Stimulated activated naive B cell treated with anti-CD40 and anti-IgM and Interleukin-4, amounts not matched to agents 10 μg/mL and 1 μg/mL and 100 μg/mL, for 72 hours (primary cell): ENCODE measurements at regions not wholly inside any gene's neighbourhood (a gene's known extent, or its start where the extent isn't known, plus 50 kb on each side); places are given as distances from the start of the nearest gene placed in this dataset.

Source experiments
- ATAC-seq, 2 donors: fragments of 150-1000 bp; cut with Tn5 transposase; replicated peaks; 2 replicates each; pipeline ENCODE4 v1.10.0; 2021; ENCODE audit warnings: moderate library complexity in 1 of 2
- DNase-seq: peaks from one replicate; pipeline ENCODE4 v3.0.0; 2021
- H3K27ac Mint-ChIP-seq: one replicate; pipeline ENCODE4 v1.8.0; 2022; ENCODE audit warnings: mild to moderate bottlenecking, mixed read lengths
- H3K27me3 Mint-ChIP-seq, 2 donors: one replicate each; pipeline ENCODE4 v1.8.0; 2022; ENCODE audit warnings: mixed read lengths in 2 of 2
- H3K36me3 Mint-ChIP-seq, 2 donors: one replicate each; pipeline ENCODE4 v1.8.0; 2022; ENCODE audit warnings: mixed read lengths in 2 of 2, mild to moderate bottlenecking in 1 of 2
- H3K4me1 Mint-ChIP-seq, 2 donors: one replicate each; pipeline ENCODE4 v1.8.0; 2022; ENCODE audit warnings: mixed read lengths in 2 of 2, mild to moderate bottlenecking in 1 of 2
- H3K4me3 Mint-ChIP-seq, 2 donors: one replicate each; pipeline ENCODE4 v1.8.0; 2022; ENCODE audit warnings: mild to moderate bottlenecking in 2 of 2, mixed read lengths in 2 of 2, moderate library complexity in 1 of 2
- H3K9me3 Mint-ChIP-seq, 2 donors: one replicate each; pipeline ENCODE4 v1.8.0; 2022; ENCODE audit warnings: mixed read lengths in 2 of 2, mild to moderate bottlenecking in 1 of 2

DNA sequence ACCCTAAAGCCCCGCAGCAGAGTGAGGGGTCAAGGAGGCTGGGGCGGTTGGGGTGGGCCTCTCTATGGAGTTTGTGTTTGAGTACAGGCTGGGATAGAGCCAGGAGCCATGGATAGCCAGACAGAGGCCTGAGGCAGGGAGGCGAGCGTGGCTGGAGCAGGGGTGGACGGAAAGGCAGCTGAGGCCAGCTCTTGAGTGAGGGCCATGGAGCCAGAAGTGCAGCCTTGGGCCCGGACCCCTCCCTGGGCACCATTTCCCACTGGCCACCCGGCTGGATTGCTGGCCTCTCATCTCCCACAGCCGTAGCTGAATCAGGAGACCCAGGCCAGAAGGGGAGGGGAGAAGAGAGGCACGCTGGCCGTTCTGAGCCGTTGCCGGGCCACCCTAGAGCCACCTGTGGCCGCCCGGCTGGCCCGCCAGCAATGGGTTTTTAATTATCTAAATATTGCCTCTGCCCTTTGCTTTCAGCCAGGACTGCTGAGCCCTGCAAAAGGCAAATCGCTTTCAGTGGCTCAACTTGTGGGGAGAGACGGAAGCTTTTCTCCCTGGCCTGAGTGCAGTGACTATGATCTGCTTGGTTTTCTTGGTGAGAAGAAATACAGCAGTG, 75.2 kb upstream of the GSE1 start:
- no peak for ATAC-seq
- Mint-ChIP-seq H3K4me3 (no peak overlapping the region), H3K36me3 (peaks cover 7% of the 10 kb centered on the region in 2 donors), H3K27me3 (peaks cover 9 to 18% of the 10 kb centered on the region in 2 donors), H3K27ac (no peak overlapping the region), H3K4me1 (peaks cover 20 to 30% of the 10 kb centered on the region in 2 donors), H3K9me3 (peaks cover 4 to 8% of the 10 kb centered on the region in 2 donors)
- no peak for DNase-seq

DNA sequence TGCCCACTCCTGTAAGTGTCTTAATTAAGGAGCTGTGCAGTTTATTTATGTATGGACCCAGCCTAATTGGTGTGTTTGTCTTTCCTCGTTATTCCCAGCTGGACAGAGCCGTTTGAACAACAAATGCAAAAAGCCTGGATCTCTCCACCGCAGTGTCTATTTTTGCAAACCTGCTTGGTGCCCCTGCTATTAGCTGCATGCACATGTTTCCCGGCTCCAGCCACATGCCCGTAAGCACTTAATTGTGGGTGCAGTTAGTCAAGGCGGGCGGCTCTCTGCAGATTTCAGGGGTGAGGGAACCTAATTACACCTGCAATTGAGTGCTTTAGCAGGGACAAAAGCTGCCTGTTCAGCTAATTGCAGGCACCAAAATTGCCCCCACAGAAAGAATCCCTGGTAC, 74.0 kb upstream of the GSE1 start:
- H3K4me3 Mint-ChIP-seq = no peak overlapping the region
- H3K4me1 Mint-ChIP-seq = peaks cover 20 to 30% of the 10 kb centered on the region in 2 donors
- H3K36me3 Mint-ChIP-seq = peaks cover 7% of the 10 kb centered on the region in 2 donors
- ATAC-seq (no peak), DNase-seq (no peak)
- peaks cover 9 to 18% of the 10 kb centered on the region in 2 donors for H3K27me3 Mint-ChIP-seq
- peaks cover 4 to 8% of the 10 kb centered on the region in 2 donors for H3K9me3 Mint-ChIP-seq
- no peak overlapping the region for H3K27ac Mint-ChIP-seq

DNA sequence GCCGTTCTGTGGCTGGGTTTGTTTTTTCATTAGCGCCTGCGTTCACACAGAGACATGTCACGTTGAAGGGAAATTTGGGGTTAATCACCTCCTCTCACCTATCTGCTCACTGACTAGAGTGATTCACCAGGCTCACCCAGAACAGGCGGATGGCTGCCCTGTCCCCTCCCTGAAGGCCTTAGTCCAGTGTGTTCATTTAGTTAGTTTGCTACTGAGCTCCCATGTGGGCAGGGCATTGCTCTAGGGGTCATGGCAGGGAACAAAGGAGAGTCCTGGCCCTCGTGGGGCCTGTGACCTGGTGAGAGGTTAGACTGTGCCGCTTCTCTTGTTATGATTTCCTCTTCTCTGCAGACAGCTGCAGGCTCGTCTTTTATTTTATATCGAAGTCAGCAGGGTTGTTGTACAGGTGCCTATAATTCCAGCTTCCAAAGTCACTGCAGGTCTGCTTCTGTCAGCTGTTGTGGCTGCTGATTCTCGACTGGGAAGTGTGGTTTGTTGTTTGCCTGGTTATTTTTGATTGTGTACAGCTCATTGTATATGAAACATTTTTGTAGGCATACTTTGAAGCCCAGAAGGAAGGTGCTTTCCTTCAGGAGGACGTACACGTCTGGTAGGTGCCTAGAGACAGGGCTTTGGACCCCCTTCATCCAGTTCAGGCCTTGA, 73.4 kb upstream of the GSE1 start:
- no peak overlapping the region for H3K4me3 Mint-ChIP-seq
- ATAC-seq = no peak
- peaks cover 19 to 30% of the 10 kb centered on the region in 2 donors for H3K4me1 Mint-ChIP-seq
- H3K27me3 Mint-ChIP-seq = peaks cover 9 to 18% of the 10 kb centered on the region in 2 donors
- DNase-seq = no peak
- peaks cover 7% of the 10 kb centered on the region in 2 donors for H3K36me3 Mint-ChIP-seq
- H3K9me3 Mint-ChIP-seq = peaks cover 4 to 8% of the 10 kb centered on the region in 2 donors
- H3K27ac Mint-ChIP-seq = no peak overlapping the region

DNA sequence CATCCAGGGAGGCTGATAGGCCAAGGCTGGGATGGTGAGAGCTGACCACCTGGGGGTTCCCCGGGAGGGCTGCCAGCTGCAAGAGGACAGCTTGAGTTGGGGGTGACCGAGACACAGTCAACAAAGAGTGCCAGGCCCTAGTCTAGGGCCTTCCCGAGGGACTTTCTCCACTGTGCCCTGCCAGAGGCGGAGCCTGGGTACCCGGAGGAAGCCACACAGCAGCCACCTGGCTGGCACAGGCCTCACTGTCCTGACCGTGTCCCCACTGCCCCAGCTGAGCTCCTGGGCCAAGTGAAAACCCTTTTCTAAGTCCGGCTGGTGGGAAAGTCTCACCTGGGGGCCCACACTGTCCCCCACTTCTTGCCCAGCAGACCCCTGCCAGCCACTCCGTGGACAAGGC, 71.9 kb upstream of the GSE1 start:
- Mint-ChIP-seq H3K4me3 (no peak overlapping the region), H3K9me3 (peaks cover 4 to 8% of the 10 kb centered on the region in 2 donors)

DNA sequence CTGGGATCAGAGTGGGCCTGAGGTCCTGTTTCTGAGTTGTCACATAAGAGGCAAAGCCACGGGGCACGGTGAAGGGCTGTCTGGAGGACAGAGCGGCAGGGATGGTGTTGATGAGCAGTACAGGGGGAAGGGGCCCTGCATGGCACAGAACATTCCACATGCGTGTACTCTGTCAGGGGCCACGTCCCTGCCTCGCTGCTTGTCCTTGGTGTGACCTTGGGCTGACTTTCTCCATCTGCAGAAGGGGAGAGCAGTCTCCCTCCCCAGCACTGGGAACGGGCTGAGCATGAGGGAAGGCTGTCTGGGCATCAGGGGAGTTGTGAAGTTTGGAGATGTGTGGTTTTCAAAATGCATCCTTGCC, 71.5 kb upstream of the GSE1 start:
- no peak for DNase-seq
- peaks cover 6 to 7% of the 10 kb centered on the region in 2 donors for H3K27me3 Mint-ChIP-seq
- peaks cover 4 to 8% of the 10 kb centered on the region in 2 donors for H3K9me3 Mint-ChIP-seq
- no peak for ATAC-seq
- peaks cover 10 to 16% of the 10 kb centered on the region in 2 donors for H3K4me1 Mint-ChIP-seq
- H3K36me3 Mint-ChIP-seq = peaks cover 7% of the 10 kb centered on the region in 2 donors
- H3K4me3 Mint-ChIP-seq = no peak overlapping the region
- H3K27ac Mint-ChIP-seq = no peak overlapping the region

More for the DNA sequence above, 71.9 kb upstream of the GSE1 start:
- DNase-seq = no peak
- H3K4me1 Mint-ChIP-seq = peaks cover 14 to 20% of the 10 kb centered on the region in 2 donors
- ATAC-seq = no peak
- peaks cover 9 to 12% of the 10 kb centered on the region in 2 donors for H3K27me3 Mint-ChIP-seq
- peaks cover 7% of the 10 kb centered on the region in 2 donors for H3K36me3 Mint-ChIP-seq
- H3K27ac Mint-ChIP-seq = no peak overlapping the region

DNA sequence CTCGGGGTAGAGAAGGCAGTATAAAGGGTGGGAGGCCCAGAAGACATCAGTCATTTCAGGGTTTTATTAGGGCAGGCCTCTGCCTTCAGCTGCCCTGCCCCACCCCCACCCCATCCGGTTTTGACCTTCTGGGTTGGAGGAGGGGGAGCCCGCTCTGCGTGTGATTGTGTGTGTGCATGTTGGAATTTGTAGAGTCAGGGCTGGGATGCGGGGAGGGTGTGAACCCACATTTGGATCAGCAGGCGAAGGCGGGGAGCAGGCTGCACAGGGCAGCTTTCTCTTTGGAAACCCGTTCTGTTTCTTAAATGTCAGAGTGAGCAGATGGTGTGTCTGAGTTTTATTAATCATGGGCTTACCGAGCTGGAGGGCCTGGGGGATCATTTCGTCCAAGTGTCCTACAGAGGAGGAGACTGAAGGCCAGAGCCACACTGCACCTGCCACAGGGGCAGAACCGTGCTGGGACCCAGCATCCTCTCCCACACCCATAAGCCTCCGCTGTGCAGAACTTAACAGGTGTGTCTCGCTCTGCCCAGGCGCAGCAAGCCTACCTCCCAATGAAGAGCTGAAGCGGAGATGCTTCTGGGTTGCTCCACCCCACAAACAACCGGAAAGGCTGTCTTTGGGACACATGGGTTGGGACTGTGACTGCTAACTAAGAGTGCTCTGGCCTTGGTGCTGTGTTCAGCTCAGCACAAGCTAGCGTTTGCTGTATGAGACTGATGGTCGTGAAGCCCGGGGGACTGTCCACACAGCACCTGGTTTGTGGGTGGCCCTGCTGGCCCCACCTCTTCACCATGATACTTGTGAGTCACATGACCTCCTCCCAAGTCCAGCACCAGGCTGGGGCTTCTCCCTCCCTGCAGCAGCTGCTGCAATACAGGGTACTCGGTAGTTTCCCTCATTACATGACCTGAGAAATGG, 70.9 kb upstream of the GSE1 start:
- DNase-seq (no peak), ATAC-seq (no peak)
- peaks cover 7% of the 10 kb centered on the region in 2 donors for H3K36me3 Mint-ChIP-seq
- H3K4me1 Mint-ChIP-seq = peaks cover 8 to 12% of the 10 kb centered on the region in 2 donors
- H3K9me3 Mint-ChIP-seq = peaks cover 4 to 8% of the 10 kb centered on the region in 2 donors
- H3K27ac Mint-ChIP-seq = no peak overlapping the region
- H3K4me3 Mint-ChIP-seq = no peak overlapping the region
- H3K27me3 Mint-ChIP-seq = peaks cover under 1% of the 10 kb centered on the region in 2 donors

DNA sequence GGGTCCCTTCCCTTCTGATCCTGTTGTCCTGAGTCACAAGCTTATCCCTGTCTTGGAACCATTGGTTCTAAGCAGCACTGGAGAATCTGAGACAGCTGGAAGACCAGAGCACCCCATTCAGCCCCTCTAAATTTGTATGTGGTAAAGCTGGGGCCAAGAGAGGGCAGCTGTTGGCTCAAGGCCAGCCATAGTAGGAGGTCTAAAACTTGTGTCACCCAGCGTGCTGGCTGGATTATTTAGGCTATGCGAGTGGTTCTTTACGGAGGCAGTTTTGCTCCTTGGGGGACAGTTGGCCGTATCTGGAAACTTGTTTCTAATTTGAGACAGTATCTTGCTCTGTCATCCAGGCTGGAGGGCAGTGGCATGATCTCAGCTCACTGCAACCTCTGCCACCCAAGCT, 69.6 kb upstream of the GSE1 start:
- Mint-ChIP-seq H3K4me3 (no peak overlapping the region), H3K4me1 (peaks cover 8 to 12% of the 10 kb centered on the region in 2 donors), H3K36me3 (peaks cover 7% of the 10 kb centered on the region in 2 donors), H3K9me3 (peaks cover 4 to 8% of the 10 kb centered on the region in 2 donors), H3K27ac (no peak overlapping the region), H3K27me3 (no peaks in the 10 kb centered on the region)
- no peak for ATAC-seq
- DNase-seq = no peak

DNA sequence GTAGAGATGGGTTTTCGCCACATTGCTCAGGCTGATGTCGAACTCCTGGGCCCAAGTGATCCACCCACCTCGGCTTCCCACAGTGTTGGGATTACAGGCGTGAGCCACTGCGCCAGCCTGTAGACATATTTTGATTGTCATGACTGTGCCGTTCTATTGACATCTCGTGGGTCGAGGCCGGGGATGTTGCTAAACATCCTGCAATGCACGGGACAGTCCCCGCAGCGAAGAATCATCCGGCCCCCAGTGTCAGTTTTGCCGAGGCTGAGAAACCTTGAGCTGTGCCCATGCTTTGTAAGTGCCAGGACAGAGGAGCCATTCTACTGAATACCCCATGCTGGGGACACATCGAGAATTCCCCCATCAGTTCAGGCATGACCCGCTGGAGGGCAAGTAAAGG, 69.1 kb upstream of the GSE1 start:
- Mint-ChIP-seq H3K27me3 (no peaks in the 10 kb centered on the region), H3K36me3 (peaks cover 7% of the 10 kb centered on the region in 2 donors), H3K9me3 (peaks cover 4 to 8% of the 10 kb centered on the region in 2 donors), H3K4me3 (no peak overlapping the region), H3K27ac (no peak overlapping the region), H3K4me1 (peaks cover 8 to 12% of the 10 kb centered on the region in 2 donors)
- ATAC-seq (no peak), DNase-seq (no peak)

DNA sequence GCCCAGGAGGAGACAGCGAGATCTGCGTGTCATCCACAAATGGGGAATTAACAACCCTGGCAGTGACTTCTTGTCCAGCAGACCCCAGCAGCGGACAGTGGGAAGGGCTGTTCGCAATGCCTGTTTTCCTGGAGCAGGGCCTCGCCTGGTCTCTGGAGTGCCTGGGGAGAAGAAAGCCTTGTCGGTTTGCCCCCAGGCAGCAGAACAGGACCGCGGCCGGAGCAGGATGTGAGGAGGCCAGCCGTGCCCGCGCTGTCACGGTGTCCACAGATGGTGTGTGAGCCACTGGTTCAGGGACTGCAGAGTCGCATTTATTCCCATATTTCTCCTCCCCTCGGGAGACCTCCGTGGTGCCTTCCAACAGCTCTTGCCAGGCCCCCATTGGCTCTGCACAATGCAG, 68.5 kb upstream of the GSE1 start:
- H3K9me3 Mint-ChIP-seq = peaks cover under 1 to 6% of the 10 kb centered on the region in 2 donors
- no peaks in the 10 kb centered on the region for H3K27me3 Mint-ChIP-seq
- peaks cover 8 to 13% of the 10 kb centered on the region in 2 donors for H3K4me1 Mint-ChIP-seq
- DNase-seq (no peak), ATAC-seq (no peak)
- H3K36me3 Mint-ChIP-seq = peaks cover 4 to 5% of the 10 kb centered on the region in 2 donors
- no peak overlapping the region for H3K4me3 Mint-ChIP-seq
- H3K27ac Mint-ChIP-seq = no peak overlapping the region

DNA sequence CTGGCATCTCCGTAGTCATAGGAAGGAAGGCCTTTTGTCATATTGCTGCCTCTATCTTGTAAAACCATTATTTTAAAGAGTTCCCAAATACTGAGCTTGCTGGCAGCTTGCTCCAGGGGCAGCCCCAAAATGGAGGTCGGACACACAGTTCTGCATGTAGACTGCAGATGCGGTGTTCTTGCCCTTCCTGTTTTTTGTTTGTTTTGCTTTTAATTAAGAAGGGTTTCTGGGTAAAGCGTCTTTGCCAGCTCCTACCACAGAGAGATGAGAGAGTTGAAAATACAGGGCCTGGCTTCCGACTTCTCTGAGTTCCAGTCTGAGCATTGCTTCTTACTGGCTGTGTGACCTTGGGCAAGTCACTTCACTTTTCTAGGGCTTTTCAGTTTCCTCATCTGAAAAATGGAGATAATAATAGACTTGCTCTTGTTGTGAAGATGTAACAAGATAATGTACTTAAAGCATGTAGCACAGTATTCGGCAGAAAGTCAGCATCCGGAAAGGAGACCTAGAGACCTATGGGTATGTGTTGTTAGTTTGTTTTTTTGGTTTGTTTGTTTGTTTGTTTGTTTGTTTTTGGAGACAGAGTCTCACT, 67.8 kb upstream of the GSE1 start:
- H3K27me3 Mint-ChIP-seq = no peaks in the 10 kb centered on the region
- ATAC-seq (no peak), DNase-seq (no peak)
- H3K27ac Mint-ChIP-seq = no peak overlapping the region
- no peaks in the 10 kb centered on the region for H3K36me3 Mint-ChIP-seq
- H3K4me3 Mint-ChIP-seq = no peak overlapping the region
- peaks cover 10 to 18% of the 10 kb centered on the region in 2 donors for H3K4me1 Mint-ChIP-seq
- H3K9me3 Mint-ChIP-seq = no peaks in the 10 kb centered on the region

DNA sequence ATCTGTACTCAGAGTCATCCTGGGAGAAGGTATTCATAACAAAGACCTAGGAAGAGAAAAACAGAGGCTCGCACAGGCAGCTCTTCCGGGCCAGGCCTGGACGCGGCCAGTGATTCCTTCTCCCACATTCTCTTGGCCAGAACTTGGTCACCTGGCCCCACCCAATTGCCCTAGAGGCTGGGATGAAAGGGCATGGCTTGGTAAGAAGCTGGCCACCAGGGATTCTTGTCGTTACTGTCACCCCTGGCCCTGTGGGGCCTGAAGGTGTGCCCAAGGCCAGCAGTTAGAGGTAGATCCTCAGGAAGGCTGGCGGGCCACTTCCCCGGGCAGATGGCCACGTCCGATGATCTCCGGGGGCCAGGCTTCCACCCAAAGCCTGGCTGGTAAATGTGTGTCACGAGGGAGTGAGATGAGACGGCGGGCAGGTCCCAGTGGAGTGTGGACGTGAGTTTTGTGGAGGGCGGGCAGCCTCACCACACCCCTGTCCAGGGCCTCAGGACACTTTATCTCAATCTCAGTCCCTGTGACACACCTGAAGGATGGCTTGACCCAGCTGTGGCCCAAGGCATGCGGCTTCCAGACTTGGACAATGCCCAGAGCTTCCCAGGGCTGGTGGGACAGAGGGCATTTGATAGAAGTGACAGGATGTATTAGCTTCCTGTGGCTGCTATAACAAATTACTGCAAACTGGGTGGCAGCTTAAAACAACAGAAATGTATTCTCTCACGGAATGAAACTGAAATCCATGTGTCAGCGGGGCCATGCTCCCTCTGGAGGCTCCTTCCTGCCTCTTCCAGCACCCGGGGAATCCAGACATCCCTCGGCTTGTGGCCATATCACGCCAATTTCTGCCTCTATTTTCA, 66.3 kb upstream of the GSE1 start:
- H3K9me3 Mint-ChIP-seq = no peaks in the 10 kb centered on the region
- H3K27ac Mint-ChIP-seq = peak overlapping the region; percentile 25
- H3K4me3 Mint-ChIP-seq = no peak overlapping the region
- no peaks in the 10 kb centered on the region for H3K36me3 Mint-ChIP-seq
- no peaks in the 10 kb centered on the region for H3K27me3 Mint-ChIP-seq
- DNase-seq (no peak), ATAC-seq (no peak)
- H3K4me1 Mint-ChIP-seq = peaks cover 6 to 15% of the 10 kb centered on the region in 2 donors

DNA sequence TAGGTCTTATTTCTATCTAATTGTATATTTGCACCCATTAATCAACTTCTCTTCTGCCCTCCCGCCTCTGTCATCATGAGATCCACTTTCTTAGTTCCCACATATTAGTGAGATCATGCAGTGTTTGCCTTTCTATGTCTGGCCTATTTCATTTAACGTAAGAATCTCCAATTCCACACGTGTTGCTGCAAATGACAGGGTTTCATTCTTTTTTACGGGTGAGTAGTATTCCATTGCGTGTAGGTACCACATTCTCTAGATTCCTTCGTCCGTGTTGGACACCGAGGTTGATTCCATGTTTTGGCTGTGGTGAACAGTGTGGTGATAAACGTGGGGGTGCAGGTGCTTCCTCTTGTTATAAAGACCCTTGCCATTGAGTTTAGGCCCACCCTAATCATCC, 64.7 kb upstream of the GSE1 start:
- H3K4me3 Mint-ChIP-seq = no peak overlapping the region
- H3K36me3 Mint-ChIP-seq = no peaks in the 10 kb centered on the region
- peaks cover 7 to 19% of the 10 kb centered on the region in 2 donors for H3K4me1 Mint-ChIP-seq
- ATAC-seq (no peak), DNase-seq (no peak)
- H3K27ac Mint-ChIP-seq = no peak overlapping the region
- H3K9me3 Mint-ChIP-seq = no peaks in the 10 kb centered on the region
- H3K27me3 Mint-ChIP-seq = no peaks in the 10 kb centered on the region

DNA sequence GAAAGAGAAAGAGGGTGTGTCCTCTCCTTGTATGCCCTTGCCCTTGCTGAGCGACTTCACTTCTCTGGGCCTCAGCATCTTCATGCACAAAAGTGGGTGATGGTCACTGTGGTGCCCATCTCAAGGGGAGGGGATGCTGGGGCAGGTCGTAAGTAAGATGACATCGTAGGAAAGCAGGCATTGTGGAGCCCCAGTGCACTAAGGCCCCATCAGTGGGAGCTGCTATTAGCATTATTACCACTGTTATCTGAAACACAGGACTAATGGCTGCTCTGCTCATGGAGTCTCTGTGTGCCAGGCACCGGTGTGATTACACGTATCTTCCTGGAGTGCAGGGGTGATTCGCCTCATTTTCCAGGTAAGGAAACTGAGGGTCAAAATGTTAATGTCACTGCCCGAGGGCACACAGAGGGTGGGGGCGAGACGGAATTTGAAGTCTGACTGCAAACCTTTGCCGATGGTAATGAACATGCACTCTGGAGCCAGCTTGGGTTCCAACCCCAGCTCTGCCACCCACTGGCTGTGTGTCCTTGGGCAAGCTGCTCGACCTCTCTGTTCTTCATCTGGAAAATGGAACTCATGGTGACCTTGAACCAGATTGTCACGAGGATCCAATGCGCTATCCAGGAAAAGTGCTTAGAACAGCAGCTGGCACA, 63.2 kb upstream of the GSE1 start:
- no peak for DNase-seq
- no peaks in the 10 kb centered on the region for H3K9me3 Mint-ChIP-seq
- H3K27ac Mint-ChIP-seq = no peak overlapping the region
- H3K4me3 Mint-ChIP-seq = no peak overlapping the region
- peaks cover 10 to 29% of the 10 kb centered on the region in 2 donors for H3K4me1 Mint-ChIP-seq
- peaks cover 0 to 4% of the 10 kb centered on the region in 2 donors for H3K36me3 Mint-ChIP-seq
- H3K27me3 Mint-ChIP-seq = no peaks in the 10 kb centered on the region
- ATAC-seq = no peak
